ENCODE measurements at regions not wholly inside any gene's neighbourhood (a gene's known extent, or its start where the extent isn't known, plus 50 kb on each side); places are given as distances from the start of the nearest gene placed in this dataset.
"Not testable (repeated sequence)": the region's sequence is repeated elsewhere in the genome, so short reads cannot be mapped to it uniquely, and the experiment has no call there.

DNA sequence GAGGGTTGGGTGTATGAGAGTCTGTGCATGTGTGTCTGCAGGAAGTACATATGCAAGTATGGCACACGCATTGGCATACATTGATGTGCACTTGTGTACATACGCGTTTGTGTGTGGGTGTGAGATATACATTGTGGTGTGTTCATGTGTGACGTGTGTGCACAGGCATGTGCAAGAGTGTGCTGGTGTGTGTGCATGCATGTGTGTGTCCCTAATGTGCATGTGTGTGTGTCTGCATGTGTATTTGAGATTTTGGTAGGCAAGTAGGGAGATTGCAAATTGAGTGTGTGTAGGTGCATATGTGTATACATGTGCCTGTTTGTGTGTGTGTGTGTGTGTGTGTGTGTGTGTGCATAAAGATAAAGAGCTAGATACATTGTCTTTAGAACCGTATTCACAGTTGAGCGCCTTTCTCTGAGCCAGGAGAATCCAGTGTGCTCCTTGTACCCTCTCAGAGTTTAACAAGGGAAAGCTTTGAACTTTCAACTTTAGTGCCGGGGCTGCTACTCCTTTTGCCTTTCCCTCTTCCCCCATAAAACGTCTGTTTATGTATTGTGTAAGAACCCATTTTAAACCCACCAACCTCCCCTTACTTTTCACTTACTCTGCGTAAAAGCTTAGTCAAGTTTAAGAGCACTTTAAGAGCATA lies 152.4 kb upstream of the CHL1 start:
- ATAC-seq (ENCODE audit: low FRiP score) = no peak
- no peak for TF ChIP-seq CTCF (IDR thresholded peaks at IDR 0.05)

GRCh38 chr3:44941-45340 lies 151.6 kb upstream of the CHL1 start:
- DNase-seq (ENCODE audit: low spot score); ATAC-seq (ENCODE audit: low FRiP score): not testable (repeated sequence)

More for the DNA sequence above, 152.4 kb upstream of the CHL1 start:
- no peak for DNase-seq (ENCODE audit: low spot score)

- DNase-seq (ENCODE audit: low spot score) (no peak), ATAC-seq (ENCODE audit: low FRiP score) (no peak)
- TF ChIP-seq CTCF (IDR thresholded peaks at IDR 0.05) = no peak
These were observed 150.0 kb upstream of the CHL1 start for GRCh38 chr3:46576-46975.

- ATAC-seq (ENCODE audit: low FRiP score); DNase-seq (ENCODE audit: low spot score): not testable (repeated sequence)
These were observed 143.1 kb upstream of the CHL1 start for GRCh38 chr3:53441-53840.

GRCh38 chr3:54240-54639 lies 142.3 kb upstream of the CHL1 start:
- no peak for DNase-seq (ENCODE audit: low spot score)
- no peak for TF ChIP-seq CTCF (IDR thresholded peaks at IDR 0.05)
- ATAC-seq (ENCODE audit: low FRiP score) = no peak

DNA sequence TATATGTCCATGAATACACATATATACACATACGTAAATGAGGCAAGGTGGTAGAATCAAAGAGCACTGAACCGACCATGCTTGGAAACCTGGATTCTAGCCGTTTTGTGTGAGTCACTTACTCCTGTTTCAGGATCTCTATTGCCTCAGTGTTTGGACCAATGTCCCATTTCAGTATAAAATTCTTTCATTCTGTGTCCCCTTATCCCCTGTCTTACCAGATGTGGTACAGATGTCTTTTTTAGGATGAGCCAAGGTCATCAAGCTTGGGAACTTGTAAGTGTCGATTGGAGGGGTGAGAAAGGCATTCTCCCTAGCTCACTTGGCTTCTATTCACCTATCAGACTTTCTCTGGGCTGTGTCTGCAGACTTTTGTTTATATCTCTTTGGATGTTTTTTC lies 139.9 kb upstream of the CHL1 start:
- DNase-seq (ENCODE audit: low spot score) = no peak
- ATAC-seq (ENCODE audit: low FRiP score) = no peak
- no peak for TF ChIP-seq CTCF (IDR thresholded peaks at IDR 0.05)

DNA sequence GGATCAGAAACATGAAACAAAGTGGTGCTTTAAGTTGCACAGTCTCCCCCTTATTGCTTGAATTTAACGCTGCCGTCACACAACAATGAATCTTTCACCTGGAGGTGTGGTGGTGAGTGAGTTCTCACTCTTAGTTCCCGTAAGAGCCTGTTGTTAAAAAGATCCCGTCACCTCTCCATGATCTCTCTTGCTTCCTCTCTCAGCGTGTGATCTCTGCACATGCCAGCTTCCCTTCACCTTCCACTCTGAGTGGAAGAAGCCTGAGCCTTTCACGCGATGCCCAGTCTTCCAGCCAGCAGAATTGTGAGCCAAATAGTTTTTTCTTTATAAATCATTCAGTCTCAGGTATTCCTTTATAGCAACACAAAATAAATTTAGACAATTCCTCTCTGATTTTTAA lies 136.7 kb upstream of the CHL1 start:
- no peak for ATAC-seq (ENCODE audit: low FRiP score)
- TF ChIP-seq CTCF (IDR thresholded peaks at IDR 0.05) = no peak
- DNase-seq (ENCODE audit: low spot score) = no peak

- peak; percentile 66 for ATAC-seq (ENCODE audit: low FRiP score)
- TF ChIP-seq CTCF (IDR thresholded peaks at IDR 0.05) = no peak
- peak; percentile 26 for DNase-seq (ENCODE audit: low spot score)
These were observed 133.3 kb upstream of the CHL1 start for GRCh38 chr3:63095-63765.

Measured in omental fat pad (tissue), 3 donors.